Peyer's patch (tissue), 4 donors: ENCODE measurements at regions not wholly inside any gene's neighbourhood (a gene's known extent, or its start where the extent isn't known, plus 50 kb on each side); places are given as distances from the start of the nearest gene placed in this dataset.

Experiments
- DNase-seq, 3 donors: peaks; one replicate each; pipeline ENCODE4 v3.0.0-alpha.2; 2017 to 2019
- H3K27ac ChIP-seq, 4 donors: fragments of 200-600 bp; sonication (generic); one replicate each; pipeline ENCODE4 v1.5.1; 2016 to 2019
- H3K27me3 ChIP-seq, 2 donors: fragments of 200-600 bp; sonication (generic); one replicate each; pipeline ENCODE4 v1.5.1; 2019
- H3K36me3 ChIP-seq, 3 donors: fragments of 200-600 bp; sonication (generic); one replicate each; pipeline ENCODE4 v1.5.1; 2016 to 2019
- H3K4me1 ChIP-seq, 4 donors: fragments of 200-600 bp; sonication (generic); one replicate each; pipeline ENCODE4 v1.5.1; 2016 to 2019
- H3K4me3 ChIP-seq, 4 donors: fragments of 200-600 bp; sonication (generic); 1 replicate in 3 of 4; 2 replicates in 1 of 4; pipeline ENCODE4 v1.5.1; 2016 to 2019; ENCODE audit warnings: mild to moderate bottlenecking in 1 of 4
- H3K9me3 ChIP-seq, 4 donors: fragments of 200-600 bp; sonication (generic); one replicate each; pipeline ENCODE4 v1.5.1; 2016 to 2019; ENCODE audit warnings: mild to moderate bottlenecking in 1 of 4
- CTCF ChIP-seq, 6 experiments: fragments of 450-650 bp in 4 of 6; fragments of 200-600 bp in 2 of 6; sonication (generic) in 1 of 6; IDR thresholded peaks; one replicate each; pipeline ENCODE4 v1.5.1; 2017 to 2019; ENCODE audit warnings: antibody characterized with exemption in 6 of 6, mild to moderate bottlenecking in 3 of 6, moderate library complexity in 1 of 6
- POLR2A ChIP-seq, 2 donors: fragments of 450-650 bp; IDR thresholded peaks; one replicate each; pipeline ENCODE4 v1.5.1; 2017; ENCODE audit warnings: antibody characterized with exemption in 2 of 2, mild to moderate bottlenecking in 2 of 2, moderate library complexity in 2 of 2

- H3K4me3 ChIP-seq: no peak overlapping the region
- TF ChIP-seq POLR2A (IDR thresholded peaks at IDR 0.05) (no peak), CTCF (IDR thresholded peaks at IDR 0.05) (no peak)
- no peaks in the 10 kb centered on the region for H3K4me1 ChIP-seq
- no peaks in the 10 kb centered on the region for H3K9me3 ChIP-seq
- no peak overlapping the region for H3K27ac ChIP-seq
- DNase-seq: no peak
- no peaks in the 10 kb centered on the region for H3K27me3 ChIP-seq
- H3K36me3 ChIP-seq: no peaks in the 10 kb centered on the region
Measured at GRCh38 chr9:82216435-82216834, 227.9 kb downstream of the SPATA31D1 start.

GRCh38 chr9:82223442-82223841, 234.9 kb downstream of the SPATA31D1 start:
- H3K27me3 ChIP-seq: no peaks in the 10 kb centered on the region
- DNase-seq: no peak
- TF ChIP-seq CTCF (IDR thresholded peaks at IDR 0.05) (no peak), POLR2A (IDR thresholded peaks at IDR 0.05) (no peak)

GRCh38 chr9:82231411-82231810, 242.8 kb downstream of the SPATA31D1 start:
- no peak overlapping the region for H3K27ac ChIP-seq
- TF ChIP-seq POLR2A (IDR thresholded peaks at IDR 0.05): no peak
- TF ChIP-seq CTCF (IDR thresholded peaks at IDR 0.05): no peak
- no peak for DNase-seq
- H3K27me3 ChIP-seq: no peaks in the 10 kb centered on the region
- peaks cover 0 to 3% (median 0%) of the 10 kb centered on the region in 4 donors for H3K9me3 ChIP-seq
- no peaks in the 10 kb centered on the region for H3K36me3 ChIP-seq
- H3K4me1 ChIP-seq: no peaks in the 10 kb centered on the region
- H3K4me3 ChIP-seq: no peak overlapping the region

More at GRCh38 chr9:82223442-82223841, 234.9 kb downstream of the SPATA31D1 start:
- H3K27ac ChIP-seq: no peak overlapping the region
- no peaks in the 10 kb centered on the region for H3K9me3 ChIP-seq
- H3K4me1 ChIP-seq: no peaks in the 10 kb centered on the region
- no peak overlapping the region for H3K4me3 ChIP-seq
- H3K36me3 ChIP-seq: no peaks in the 10 kb centered on the region

GRCh38 chr9:82234160-82234943, 245.8 kb downstream of the SPATA31D1 start:
- DNase-seq: no peak
- TF ChIP-seq POLR2A (IDR thresholded peaks at IDR 0.05) (no peak), CTCF (IDR thresholded peaks at IDR 0.05) (no peak)
- no peak overlapping the region for H3K27ac ChIP-seq
- no peaks in the 10 kb centered on the region for H3K36me3 ChIP-seq
- H3K4me1 ChIP-seq: no peaks in the 10 kb centered on the region
- H3K4me3 ChIP-seq: no peak overlapping the region
- peaks cover 0 to 3% (median 0%) of the 10 kb centered on the region in 4 donors for H3K9me3 ChIP-seq
- H3K27me3 ChIP-seq: no peaks in the 10 kb centered on the region

- no peak for DNase-seq
- Histone ChIP-seq H3K27me3 (no peaks in the 10 kb centered on the region), H3K4me1 (no peaks in the 10 kb centered on the region), H3K9me3 (no peaks in the 10 kb centered on the region), H3K36me3 (no peaks in the 10 kb centered on the region), H3K4me3 (no peak overlapping the region), H3K27ac (no peak overlapping the region)
- TF ChIP-seq POLR2A (IDR thresholded peaks at IDR 0.05): no peak
- TF ChIP-seq CTCF (IDR thresholded peaks at IDR 0.05): no peak
Measured at GRCh38 chr9:82242285-82242963, 253.9 kb downstream of the SPATA31D1 start.
